Liver (tissue), 8 donors: ENCODE measurements at regions not wholly inside any gene's neighbourhood (a gene's known extent, or its start where the extent isn't known, plus 50 kb on each side); places are given as distances from the start of the nearest gene placed in this dataset.
"Not testable (repeated sequence)": the region's sequence is repeated elsewhere in the genome, so short reads cannot be mapped to it uniquely, and the experiment has no call there.

Experiments used
- DNase-seq: peaks from one replicate; pipeline ENCODE4 v3.0.0-alpha.2; 2017; ENCODE audit warnings: low spot score
- H3K27ac ChIP-seq, 2 donors: one replicate each; pipeline ENCODE4 v1.7.0; 2013; ENCODE audit warnings: inconsistent platforms in 2 of 2, low read length in 2 of 2, control low read depth in 1 of 2, low read depth in 1 of 2, mild to moderate bottlenecking in 1 of 2
- H3K27me3 ChIP-seq, 4 donors: one replicate each; pipeline versions ENCODE4 v1.6.1 to v1.7.0; 2013; ENCODE audit warnings: low read length in 3 of 4, inconsistent platforms in 1 of 4, mild to moderate bottlenecking in 1 of 4, moderate library complexity in 1 of 4; ENCODE audit not compliant: control insufficient read depth in 4 of 4, insufficient read depth in 4 of 4
- H3K36me3 ChIP-seq, 4 donors: one replicate each; pipeline versions ENCODE4 v1.6.1 to v1.7.0; 2013; ENCODE audit warnings: low read length in 3 of 4, mild to moderate bottlenecking in 3 of 4, low read depth in 1 of 4, moderate library complexity in 1 of 4; ENCODE audit not compliant: control insufficient read depth in 4 of 4, insufficient read depth in 3 of 4
- H3K4me1 ChIP-seq, 4 donors: one replicate each; pipeline versions ENCODE4 v1.6.1 to v1.7.0; 2013; ENCODE audit warnings: low read length in 3 of 4, mild to moderate bottlenecking in 3 of 4, moderate library complexity in 1 of 4; ENCODE audit not compliant: control insufficient read depth in 4 of 4, insufficient read depth in 4 of 4
- H3K4me3 ChIP-seq, 3 donors: one replicate each; pipeline versions ENCODE4 v1.6.1 to v1.7.0; 2013; ENCODE audit warnings: low read length in 3 of 3, control low read depth in 1 of 3, low read depth in 1 of 3, mild to moderate bottlenecking in 1 of 3
- H3K9ac ChIP-seq, 2 donors: one replicate each; pipeline ENCODE4 v1.7.0; 2013; ENCODE audit warnings: low read length in 2 of 2, mild to moderate bottlenecking in 2 of 2, moderate library complexity in 2 of 2, control low read depth in 1 of 2, low read depth in 1 of 2
- H3K9me3 ChIP-seq, 4 donors: one replicate each; pipeline versions ENCODE4 v1.6.1 to v1.7.0; 2013; ENCODE audit warnings: low read length in 3 of 4; ENCODE audit not compliant: control insufficient read depth in 4 of 4
- CTCF ChIP-seq: fragments of 150-350 bp; IDR thresholded peaks from 2 replicates; pipeline ENCODE4 v1.5.1; 2017; ENCODE audit warnings: improper control_type of control experiment, low read depth, low read length; ENCODE audit not compliant: missing input control
- FOXA1 ChIP-seq: IDR thresholded peaks from 2 replicates; pipeline ENCODE4 v1.6.1; 2016; ENCODE audit warnings: antibody characterized with exemption
- FOXA2 ChIP-seq: IDR thresholded peaks from 2 replicates; pipeline ENCODE4 v1.6.1; 2016; ENCODE audit warnings: antibody characterized with exemption
- HNF4A ChIP-seq, 2 donors: conservative IDR thresholded peaks; 2 replicates each; pipeline ENCODE4 v1.6.1; 2016; ENCODE audit warnings: antibody characterized with exemption in 2 of 2, mild to moderate bottlenecking in 2 of 2
- HNF4G ChIP-seq: IDR thresholded peaks from 2 replicates; pipeline ENCODE4 v1.6.1; 2016; ENCODE audit warnings: antibody characterized with exemption
- JUND ChIP-seq, 2 donors: IDR thresholded peaks; 2 replicates each; pipeline ENCODE4 v1.6.1; 2016; ENCODE audit warnings: antibody characterized with exemption in 2 of 2
- MAX ChIP-seq: IDR thresholded peaks from 2 replicates; pipeline ENCODE4 v1.6.1; 2016; ENCODE audit warnings: antibody characterized with exemption
- NR2F2 ChIP-seq: IDR thresholded peaks from 2 replicates; pipeline ENCODE4 v1.6.1; 2016; ENCODE audit warnings: antibody characterized with exemption
- RAD21 ChIP-seq, 2 donors: IDR thresholded peaks; 2 replicates each; pipeline ENCODE4 v1.6.1; 2016; ENCODE audit warnings: antibody characterized with exemption in 2 of 2, mild to moderate bottlenecking in 2 of 2
- RXRA ChIP-seq, 2 donors: IDR thresholded peaks; 2 replicates each; pipeline ENCODE4 v1.6.1; 2017 to 2018; ENCODE audit warnings: antibody characterized with exemption in 2 of 2, mild to moderate bottlenecking in 1 of 2
- SP1 ChIP-seq: IDR thresholded peaks from 2 replicates; pipeline ENCODE4 v1.6.1; 2018; ENCODE audit warnings: antibody characterized with exemption, mild to moderate bottlenecking
- TAF1 ChIP-seq: conservative IDR thresholded peaks from 2 replicates; pipeline ENCODE4 v1.6.1; 2016; ENCODE audit warnings: antibody characterized with exemption, mild to moderate bottlenecking
- YY1 ChIP-seq: IDR thresholded peaks from 2 replicates; pipeline ENCODE4 v1.6.1; 2016; ENCODE audit warnings: antibody characterized with exemption, mild to moderate bottlenecking
- ZBTB33 ChIP-seq: IDR thresholded peaks from 2 replicates; pipeline ENCODE4 v1.6.1; 2016; ENCODE audit warnings: antibody characterized with exemption
- WGBS: extraction: QIAGEN DNeasy Blood & Tissue Kit; methylation state at CpG from one replicate; pipeline ENCODE4 v1.1.7; 2013; 5-methylcytosine and 5-hydroxymethylcytosine counted together
- TF ChIP-seq, protein P1 (sequence below): IDR thresholded peaks from 2 replicates; pipeline ENCODE4 v1.6.1; 2016; ENCODE audit warnings: antibody characterized with exemption, mild to moderate bottlenecking
- TF ChIP-seq, protein P2 (sequence below): IDR thresholded peaks from 2 replicates; pipeline ENCODE4 v1.6.1; 2016; ENCODE audit warnings: antibody characterized with exemption
- donor health status: healthy.
- donor health status: healthy.
- donor health status: healthy.
- donor health status: healthy.
- donor health status: healthy.

GRCh38 chr12:124088217-124088907, 115.3 kb downstream of the ZNF664 start:
- H3K4me3 ChIP-seq = no peak overlapping the region
- DNase-seq = no peak
- 87% methylated on average over 16 of the region's 16 CpGs for WGBS
- TF ChIP-seq HNF4A (conservative IDR thresholded peaks at IDR 0.05) (no peak), JUND (IDR thresholded peaks at IDR 0.05) (no peak), MAX (no peak), ZBTB33 (no peak), FOXA1 (no peak), NR2F2 (no peak), SP1 (no peak), RXRA (IDR thresholded peaks at IDR 0.05) (no peak), YY1 (no peak), FOXA2 (no peak), CTCF (no peak), TAF1 (no peak), RAD21 (IDR thresholded peaks at IDR 0.05) (no peak), HNF4G (no peak)
- TF ChIP-seq, protein P1, sequence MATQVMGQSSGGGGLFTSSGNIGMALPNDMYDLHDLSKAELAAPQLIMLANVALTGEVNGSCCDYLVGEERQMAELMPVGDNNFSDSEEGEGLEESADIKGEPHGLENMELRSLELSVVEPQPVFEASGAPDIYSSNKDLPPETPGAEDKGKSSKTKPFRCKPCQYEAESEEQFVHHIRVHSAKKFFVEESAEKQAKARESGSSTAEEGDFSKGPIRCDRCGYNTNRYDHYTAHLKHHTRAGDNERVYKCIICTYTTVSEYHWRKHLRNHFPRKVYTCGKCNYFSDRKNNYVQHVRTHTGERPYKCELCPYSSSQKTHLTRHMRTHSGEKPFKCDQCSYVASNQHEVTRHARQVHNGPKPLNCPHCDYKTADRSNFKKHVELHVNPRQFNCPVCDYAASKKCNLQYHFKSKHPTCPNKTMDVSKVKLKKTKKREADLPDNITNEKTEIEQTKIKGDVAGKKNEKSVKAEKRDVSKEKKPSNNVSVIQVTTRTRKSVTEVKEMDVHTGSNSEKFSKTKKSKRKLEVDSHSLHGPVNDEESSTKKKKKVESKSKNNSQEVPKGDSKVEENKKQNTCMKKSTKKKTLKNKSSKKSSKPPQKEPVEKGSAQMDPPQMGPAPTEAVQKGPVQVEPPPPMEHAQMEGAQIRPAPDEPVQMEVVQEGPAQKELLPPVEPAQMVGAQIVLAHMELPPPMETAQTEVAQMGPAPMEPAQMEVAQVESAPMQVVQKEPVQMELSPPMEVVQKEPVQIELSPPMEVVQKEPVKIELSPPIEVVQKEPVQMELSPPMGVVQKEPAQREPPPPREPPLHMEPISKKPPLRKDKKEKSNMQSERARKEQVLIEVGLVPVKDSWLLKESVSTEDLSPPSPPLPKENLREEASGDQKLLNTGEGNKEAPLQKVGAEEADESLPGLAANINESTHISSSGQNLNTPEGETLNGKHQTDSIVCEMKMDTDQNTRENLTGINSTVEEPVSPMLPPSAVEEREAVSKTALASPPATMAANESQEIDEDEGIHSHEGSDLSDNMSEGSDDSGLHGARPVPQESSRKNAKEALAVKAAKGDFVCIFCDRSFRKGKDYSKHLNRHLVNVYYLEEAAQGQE = no peak
- TF ChIP-seq, protein P2, sequence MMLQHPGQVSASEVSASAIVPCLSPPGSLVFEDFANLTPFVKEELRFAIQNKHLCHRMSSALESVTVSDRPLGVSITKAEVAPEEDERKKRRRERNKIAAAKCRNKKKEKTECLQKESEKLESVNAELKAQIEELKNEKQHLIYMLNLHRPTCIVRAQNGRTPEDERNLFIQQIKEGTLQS = no peak
- H3K27me3 ChIP-seq = no peaks in the 10 kb centered on the region
- H3K27ac ChIP-seq = no peak overlapping the region
- H3K9me3 ChIP-seq = no peaks in the 10 kb centered on the region
- no peaks in the 10 kb centered on the region for H3K36me3 ChIP-seq
- no peak overlapping the region for H3K9ac ChIP-seq
- H3K4me1 ChIP-seq = no peaks in the 10 kb centered on the region

GRCh38 chr12:124089181-124089914, 116.3 kb downstream of the ZNF664 start:
- H3K27me3 ChIP-seq, H3K9me3 ChIP-seq, H3K4me1 ChIP-seq, DNase-seq, H3K4me3 ChIP-seq, H3K9ac ChIP-seq, H3K27ac ChIP-seq, H3K36me3 ChIP-seq: not testable (repeated sequence)
- 90% methylated on average over 7 of the region's 11 CpGs for WGBS
